HL-60/S4 treated with retinoic acid at 250 ng/mL for 4 days and 3 days (cell line): ENCODE measurements at regions not wholly inside any gene's neighbourhood (a gene's known extent, or its start where the extent isn't known, plus 50 kb on each side); places are given as distances from the start of the nearest gene placed in this dataset.

Experiments
- in situ Hi-C: fragments of 300-500 bp; cut with MboI; formaldehyde crosslinking; loops from 2 replicates; pipeline ENCODE4 v1.7.0; 2022; ENCODE audit warnings: low sequenced_read_pairs

DNA sequence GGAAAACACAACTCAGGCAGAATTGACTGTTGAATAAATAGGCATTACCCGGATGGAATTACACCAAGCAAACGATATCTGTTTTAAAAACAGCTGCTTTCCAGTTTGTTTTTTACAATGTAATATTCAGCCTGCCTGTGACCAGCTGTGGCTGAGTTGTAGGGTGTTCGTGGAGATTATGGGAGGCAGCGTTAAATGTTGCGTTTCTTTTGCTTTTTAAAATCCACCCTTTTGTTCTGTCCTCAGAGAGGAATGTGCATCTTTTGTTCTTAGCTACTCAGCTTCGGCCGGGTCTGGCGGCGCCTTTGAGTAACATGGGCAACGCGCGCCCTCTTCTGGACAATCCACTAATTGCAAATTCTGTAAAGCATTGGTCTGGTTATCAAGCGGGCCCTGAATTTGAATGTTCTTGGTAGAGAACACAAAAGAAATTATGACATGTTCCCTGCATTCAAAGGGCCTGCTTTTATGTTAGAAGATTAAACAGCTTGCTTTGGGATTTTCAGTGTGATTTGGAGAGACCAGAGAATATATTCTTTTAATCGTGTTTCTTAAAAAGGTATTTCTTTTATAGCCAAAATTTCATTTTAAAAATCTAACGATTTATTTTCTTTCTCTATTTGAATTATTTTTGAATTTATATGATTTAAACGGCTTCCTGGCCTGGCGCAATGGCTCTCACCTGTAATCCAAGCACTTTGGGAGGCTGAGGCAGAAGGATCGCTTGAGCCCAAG is 76.3 kb upstream of the TRIM2 start:
- in situ Hi-C loops, result loop anchor here (10.0 to 25.0 kb wide), 2 partner anchors 283 to 634 kb away; partner anchors contain the start of gene RNF175

DNA sequence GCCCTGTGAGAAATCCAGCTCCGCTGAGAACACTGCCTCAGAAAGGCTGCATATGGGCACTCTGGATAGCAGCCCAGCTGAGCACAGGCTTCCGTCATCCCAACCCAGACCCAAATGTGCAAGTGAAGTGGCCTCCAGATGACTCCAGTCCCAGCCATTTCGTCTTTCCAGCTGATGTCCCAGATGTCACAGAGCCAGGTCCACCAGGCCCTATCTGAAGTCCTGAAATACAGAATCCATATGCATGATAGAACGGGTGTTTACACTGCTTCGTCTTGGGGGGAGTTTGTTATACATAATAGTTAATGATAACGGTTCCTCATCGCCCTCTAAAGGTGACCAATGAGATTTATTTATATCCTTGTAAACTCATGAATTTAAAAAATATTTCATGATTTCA is 72.6 kb upstream of the TRIM2 start:
- in situ Hi-C loops, result loop anchor here (25.0 kb wide), 1 partner anchor 631 kb away; the partner anchor contains the start of gene RNF175

DNA sequence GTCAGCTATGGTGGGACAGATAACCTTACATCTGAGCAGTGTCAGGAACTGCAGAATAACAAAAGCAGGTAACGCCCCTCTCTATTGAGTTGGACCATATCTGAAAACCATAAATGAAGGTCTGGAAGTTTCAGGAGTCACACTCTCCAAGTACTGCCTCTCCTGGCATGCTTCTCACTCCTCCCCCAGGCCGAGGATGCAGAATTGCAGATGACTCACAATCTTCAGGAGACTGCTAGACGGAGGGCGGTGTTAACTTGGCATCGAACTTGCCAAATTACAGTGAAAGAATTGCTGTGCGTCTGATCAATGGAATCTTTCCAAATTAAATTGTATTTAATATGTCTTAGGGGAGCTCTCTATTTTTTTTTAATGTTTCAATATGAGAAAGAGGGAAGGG is 67.1 kb upstream of the TRIM2 start:
- in situ Hi-C loops, result loop anchor here (25.0 kb wide), 1 partner anchor 625 kb away; the partner anchor contains the start of gene RNF175

DNA sequence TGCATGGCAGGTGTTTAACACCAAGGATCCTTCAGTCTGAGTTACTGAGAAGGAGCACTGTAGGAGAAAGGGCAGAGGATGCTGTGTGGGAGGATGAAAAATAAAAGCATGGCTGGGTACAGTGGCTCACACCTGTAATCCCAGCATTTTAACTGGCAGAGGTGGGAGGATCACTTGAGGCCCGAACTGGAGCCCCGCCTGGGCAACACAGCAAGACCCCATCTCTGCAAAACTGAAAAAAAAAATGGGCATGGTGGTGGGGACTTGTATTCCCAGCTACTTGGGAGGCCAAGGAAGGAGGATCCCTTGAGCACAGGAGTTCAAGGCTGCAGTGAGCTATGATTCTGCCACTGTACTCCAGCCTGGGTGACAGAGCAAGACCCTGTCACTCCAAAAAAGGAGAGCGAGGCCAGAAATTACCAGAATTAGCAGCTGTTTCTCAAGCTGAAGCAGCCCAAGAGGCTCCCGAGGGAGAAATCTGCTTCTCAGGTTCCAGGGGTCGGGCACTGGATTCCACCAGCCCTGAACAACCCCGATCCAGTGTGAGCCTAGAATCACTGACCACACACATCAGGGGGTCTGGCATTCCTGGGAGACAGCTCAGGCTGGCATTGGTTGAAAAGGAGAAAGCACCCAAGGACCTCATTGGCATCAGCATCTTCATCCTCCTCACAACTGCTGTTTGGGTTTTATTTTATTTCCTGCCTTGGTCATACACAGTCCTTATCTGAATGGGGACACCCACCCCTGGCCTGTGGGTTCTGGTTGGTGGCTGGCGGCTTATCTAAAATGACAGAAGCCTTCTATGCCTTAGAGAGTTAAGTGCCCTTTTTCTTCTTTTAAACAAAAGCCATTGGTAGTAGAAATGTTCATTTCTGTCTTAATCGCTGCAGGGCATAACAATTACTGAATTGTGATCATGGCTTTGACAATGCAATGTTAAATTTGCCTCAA is 66.3 kb upstream of the TRIM2 start:
- in situ Hi-C loops, result loop anchor here (25.0 kb wide), 1 partner anchor 624 kb away; the partner anchor contains the start of gene RNF175

DNA sequence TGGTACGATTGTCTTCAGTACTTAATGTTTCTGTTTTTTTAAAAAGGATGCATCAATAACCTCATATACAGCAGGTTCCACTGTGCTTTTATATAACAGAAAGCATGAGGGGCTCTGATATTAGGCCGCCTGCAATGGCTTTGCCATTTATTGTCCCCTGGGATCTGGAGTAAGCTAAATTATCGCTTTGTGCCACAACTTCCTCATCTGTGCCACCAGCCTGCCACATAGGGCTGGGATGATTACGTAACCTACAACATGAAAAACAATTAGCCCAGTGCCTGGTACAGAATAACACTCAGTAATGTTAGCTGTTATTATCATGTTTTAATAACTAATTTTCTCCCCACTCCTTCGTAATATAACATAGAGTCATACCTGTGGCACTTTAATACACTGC is 65.5 kb upstream of the TRIM2 start:
- in situ Hi-C loops, result loop anchor here (25.0 kb wide), 1 partner anchor 624 kb away; the partner anchor contains the start of gene RNF175

DNA sequence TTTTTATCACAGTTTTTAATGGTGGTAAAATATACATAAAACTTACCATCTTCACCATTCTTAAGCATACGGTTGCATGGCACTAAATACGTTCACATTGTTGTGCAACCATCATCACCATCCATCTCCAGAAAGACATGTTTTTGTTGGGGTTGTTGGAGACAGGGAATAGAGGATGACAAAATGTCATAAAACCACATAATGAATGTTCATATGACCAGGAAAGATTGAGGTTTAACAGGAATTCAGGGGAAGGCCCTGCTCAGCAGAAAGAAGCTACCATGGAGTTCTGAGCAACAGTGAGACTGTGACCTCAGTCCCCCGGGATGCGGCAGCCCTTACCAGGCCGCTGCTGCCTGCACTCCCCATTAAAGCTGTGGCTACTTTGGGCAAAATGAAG is 63.9 kb upstream of the TRIM2 start:
- in situ Hi-C loops, result loop anchor here (10.0 to 25.0 kb wide), 2 partner anchors 445 to 622 kb away; partner anchors contain the start of gene RNF175

DNA sequence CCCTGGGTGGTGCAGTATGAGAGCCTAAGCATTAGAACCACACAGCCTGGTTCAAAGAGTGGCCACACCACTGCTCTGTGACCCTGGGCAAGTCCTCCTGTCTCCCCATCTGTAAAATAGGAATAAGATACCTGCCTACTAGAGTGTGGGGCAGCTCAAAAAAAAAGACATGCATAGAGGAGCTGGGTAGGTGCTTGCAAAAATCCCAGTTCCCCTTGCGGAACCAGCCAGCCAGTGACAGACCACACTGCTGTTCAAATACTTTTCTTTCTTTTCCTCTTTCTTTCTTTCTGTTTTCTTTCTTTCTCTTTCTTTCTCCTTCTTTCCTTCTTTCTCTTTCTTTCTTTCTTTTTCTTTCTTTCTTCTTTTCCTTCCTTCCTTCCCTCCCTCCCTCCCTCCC is 63.0 kb upstream of the TRIM2 start:
- in situ Hi-C loops, result loop anchor here (10.0 to 25.0 kb wide), 2 partner anchors 444 to 621 kb away; partner anchors contain the start of gene RNF175

DNA sequence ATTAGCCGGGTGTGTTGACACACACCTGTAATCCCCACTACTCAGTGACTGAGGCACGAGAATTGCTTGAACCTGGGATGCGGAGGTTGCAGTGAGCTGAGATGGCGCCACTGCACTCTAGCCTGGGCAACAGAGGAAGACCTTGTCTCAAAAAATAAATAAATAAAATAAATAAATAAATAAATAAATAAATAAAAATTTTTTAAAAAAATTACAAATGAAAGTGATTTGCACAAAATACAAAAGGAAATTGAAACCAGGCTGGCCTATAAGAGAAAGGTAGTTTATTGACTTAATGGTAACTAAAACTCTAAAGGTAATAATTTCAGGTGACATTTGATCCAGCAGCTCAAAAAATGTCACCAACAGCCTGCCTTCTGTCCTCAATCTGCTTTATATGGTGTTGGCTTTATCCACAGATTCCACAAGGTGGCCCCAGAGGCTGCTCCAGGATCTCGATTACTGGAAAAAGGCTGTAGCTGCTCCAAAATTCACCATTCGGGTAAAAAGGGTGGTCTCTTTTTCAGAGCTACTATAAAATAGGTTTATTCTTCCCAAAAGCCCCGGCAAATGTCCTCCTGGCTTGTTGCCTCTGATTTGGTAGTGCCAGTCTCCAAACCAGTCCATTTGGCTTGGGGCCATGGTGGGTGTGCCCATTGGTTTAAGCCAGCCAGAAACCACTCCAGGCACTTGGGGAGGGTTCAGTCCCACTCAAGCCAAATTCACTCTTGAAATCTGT is 61.4 kb upstream of the TRIM2 start:
- in situ Hi-C loops, result loop anchor here (10.0 to 25.0 kb wide), 2 partner anchors 442 to 619 kb away; partner anchors contain the start of gene RNF175

DNA sequence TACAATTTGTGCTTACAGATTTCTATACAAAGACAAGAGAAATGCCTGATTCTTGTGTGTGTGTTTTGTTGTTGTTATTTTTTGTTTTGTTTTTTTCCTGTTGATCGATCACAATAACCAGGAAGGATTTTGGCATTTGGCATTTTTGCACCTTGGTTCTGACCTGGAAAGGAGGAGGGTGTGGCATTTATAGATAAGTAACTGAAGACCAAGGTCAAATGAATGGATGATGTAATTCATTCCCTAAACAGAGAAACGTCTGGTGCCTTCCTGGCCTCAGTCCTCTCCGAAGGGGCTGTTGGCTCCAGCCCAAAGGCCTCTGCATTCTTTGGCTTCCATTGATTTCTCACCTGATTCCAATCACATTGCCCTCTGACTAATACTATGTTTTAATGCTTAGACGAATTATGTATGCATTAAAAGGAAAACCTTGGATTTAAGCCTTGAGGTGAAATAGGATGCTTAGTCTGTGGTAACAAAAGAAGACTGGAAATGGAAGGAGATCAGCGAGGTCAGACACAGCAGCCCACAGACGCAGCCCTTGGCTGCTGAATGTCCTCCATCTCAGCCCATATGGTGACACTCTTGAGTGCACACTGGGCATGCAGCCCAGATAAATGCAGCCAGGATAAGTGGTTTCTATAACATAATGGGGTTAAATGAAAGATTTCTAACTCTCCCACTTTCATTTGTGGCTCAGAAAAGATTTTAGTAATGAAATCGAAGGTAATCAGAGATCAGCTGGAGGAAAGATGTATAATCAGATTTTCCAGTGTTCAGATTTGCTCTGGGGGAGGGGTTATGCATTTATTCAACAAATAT is 60.5 kb upstream of the TRIM2 start:
- in situ Hi-C loops, result loop anchor here (10.0 to 25.0 kb wide), 2 partner anchors 441 to 619 kb away; partner anchors contain the start of gene RNF175

DNA sequence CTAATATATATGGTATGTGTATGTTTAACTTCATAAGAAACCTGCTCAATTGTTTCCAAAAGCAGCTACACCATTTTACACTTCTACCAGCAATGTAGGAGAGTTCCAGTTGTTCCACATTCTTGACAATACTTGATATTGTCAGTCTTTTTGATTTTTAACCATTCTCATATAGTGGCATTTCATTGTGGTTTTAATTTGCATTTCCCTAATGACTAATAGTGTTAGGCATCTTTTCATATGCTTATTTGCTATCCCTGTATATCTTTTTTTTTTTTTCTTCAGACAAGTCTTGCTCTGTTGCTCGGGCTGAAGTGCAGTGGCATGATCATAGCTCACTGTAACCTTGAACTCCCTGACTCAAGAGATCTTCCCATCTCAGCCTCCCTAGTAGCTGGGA is 58.2 kb upstream of the TRIM2 start:
- in situ Hi-C loops, result loop anchor here (10.0 to 25.0 kb wide), 2 partner anchors 439 to 616 kb away; partner anchors contain the start of gene RNF175

DNA sequence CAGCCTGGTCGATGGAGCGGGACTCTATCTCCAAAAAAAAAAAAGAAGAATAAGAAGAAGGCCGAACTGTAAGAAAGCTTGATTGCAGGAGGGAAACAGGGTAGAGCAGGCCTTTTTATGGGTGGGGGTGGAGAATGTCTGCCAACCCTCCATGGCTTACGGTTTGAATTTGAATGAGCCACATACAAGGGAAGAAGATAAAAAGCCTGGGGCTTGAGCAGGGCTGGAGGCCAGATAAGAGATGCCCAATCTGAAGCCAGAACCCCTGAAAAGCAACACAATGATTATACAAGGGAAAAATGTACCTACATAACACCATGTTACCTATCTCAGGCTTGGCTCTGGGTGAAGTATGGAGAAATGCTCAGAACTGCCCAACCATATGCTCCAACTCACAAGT is 57.3 kb upstream of the TRIM2 start:
- in situ Hi-C loops, result loop anchor here (10.0 to 25.0 kb wide), 2 partner anchors 438 to 615 kb away; partner anchors contain the start of gene RNF175

DNA sequence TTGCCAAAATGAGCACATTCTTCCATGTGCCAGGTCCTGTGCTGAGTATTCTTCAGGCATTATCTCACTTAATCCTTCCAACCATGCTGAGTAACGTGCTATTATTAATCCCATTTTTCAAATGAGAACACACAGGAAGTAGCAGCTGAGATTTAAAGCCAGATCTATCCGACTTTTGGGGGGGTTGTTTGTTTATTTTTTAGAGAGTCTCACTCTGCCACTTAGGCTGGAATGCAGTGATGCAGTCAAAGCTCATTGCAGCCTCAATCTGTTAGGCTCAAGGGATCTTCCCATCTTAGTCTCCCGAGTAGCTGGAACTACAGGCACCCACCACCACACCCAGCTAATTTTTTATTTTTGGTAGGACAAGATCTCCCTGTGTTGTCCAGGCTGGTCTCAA is 55.5 kb upstream of the TRIM2 start:
- in situ Hi-C loops, result loop anchor here (10.0 to 25.0 kb wide), 2 partner anchors 436 to 614 kb away; partner anchors contain the start of gene RNF175

DNA sequence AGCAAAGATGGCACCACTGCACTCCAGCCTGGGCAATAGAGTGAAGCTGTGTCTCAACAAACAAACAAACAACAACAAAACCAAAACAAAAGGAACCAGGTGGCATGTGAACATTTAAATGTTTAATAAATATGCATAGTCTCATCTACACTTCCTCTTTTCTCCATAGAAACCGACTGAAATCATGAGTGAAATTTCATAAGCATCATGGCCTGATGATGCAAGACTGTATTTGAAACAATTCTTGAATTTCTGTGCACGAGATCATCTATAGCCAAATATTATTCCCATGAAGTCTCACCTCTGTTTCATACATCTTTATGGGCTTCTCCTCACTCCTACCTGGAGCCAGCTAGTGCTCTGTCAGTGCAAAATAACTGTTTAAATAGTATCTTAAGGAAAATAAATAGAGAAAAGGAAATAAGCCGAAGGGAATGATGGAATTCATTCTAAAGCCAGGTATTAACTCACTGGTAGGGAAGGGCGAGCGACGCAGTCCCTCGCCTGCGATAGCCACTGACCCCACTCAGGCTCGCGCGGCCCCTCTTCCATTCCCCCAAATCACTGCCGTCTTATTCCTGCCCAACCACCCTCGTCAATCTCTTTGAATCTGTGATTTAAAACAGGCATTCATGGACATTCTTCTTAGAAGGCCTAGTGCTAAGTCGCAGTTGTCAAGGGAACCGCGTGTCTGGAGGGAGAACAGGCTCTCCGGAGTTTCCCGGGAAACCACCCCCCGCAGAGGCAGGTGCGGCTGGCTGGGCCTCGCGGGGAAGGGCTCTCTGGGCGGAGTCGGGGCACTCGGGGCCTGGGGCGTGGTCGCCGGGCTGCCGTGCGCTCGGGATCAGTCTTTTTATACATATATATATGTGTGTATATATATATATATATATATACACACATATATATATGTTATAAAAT is 52.4 kb upstream of the TRIM2 start:
- in situ Hi-C loops, result no loop called here

DNA sequence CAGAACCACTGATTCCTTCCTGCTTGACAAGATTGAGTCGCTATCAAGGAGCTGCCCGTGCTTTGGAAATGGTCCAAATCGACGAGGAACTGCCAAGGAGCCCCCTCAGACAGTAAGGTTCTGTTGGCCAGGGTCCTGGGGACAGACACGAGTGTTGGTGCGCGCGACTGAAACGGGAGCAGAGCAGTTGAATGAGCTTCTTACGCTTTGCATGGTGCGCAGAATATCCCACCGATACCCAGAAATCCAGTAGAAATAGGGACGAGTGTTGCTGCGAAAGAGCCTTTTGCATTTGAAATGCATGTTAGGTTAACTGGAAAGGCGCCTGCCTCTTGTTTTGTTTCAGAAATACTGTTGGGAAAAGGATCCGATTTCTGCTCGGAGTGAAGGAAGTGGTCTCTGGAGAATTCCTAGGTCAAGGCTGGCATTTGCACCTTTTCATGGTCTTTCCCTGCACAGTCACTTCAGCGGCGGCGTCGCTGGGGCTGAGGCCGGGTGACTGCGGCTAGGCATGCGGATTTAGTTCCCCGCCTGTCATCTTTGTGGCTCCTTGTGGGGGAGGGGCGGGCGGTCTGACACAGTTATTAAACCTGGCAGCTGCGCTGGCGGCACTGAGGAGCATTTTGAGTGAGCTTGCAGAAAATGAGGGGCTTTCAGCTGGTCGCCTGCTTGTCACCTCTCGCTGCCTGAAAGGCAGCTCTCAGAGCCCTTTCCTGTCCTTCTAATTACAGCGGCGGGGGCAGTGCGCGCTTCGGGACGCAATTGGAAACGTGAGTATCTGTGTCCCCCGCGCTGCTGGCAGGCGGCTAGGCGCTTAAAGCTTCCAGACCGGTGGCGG is 51.5 kb upstream of the TRIM2 start:
- in situ Hi-C loops, result no loop called here

DNA sequence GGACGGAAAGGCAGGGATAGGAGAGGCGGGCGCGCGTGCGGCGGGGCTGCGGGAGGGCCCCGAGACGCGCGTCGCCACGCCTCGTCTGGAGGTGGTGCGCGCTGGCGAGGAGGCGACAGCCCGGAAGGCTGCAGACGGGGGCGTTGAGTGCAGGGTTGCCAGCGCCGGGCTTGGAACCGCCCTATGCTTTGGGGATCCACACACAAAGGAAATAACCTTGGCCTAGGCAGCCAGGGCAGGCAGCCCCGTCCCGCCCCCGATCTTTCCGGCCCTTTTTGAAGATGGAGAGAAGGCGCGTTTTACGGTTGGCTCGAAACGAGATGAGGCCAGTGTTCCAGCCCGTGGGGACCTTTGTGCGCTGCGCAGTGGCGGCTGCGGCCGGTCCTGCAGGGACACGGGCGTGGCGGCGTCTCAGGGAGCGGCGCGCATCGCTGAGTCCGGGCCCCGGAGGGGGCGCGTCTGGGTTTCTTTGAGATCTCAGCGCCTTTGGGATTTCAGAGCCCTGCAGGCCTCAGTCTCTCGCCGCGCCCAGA is 50.8 kb upstream of the TRIM2 start:
- in situ Hi-C loops, result no loop called here

DNA sequence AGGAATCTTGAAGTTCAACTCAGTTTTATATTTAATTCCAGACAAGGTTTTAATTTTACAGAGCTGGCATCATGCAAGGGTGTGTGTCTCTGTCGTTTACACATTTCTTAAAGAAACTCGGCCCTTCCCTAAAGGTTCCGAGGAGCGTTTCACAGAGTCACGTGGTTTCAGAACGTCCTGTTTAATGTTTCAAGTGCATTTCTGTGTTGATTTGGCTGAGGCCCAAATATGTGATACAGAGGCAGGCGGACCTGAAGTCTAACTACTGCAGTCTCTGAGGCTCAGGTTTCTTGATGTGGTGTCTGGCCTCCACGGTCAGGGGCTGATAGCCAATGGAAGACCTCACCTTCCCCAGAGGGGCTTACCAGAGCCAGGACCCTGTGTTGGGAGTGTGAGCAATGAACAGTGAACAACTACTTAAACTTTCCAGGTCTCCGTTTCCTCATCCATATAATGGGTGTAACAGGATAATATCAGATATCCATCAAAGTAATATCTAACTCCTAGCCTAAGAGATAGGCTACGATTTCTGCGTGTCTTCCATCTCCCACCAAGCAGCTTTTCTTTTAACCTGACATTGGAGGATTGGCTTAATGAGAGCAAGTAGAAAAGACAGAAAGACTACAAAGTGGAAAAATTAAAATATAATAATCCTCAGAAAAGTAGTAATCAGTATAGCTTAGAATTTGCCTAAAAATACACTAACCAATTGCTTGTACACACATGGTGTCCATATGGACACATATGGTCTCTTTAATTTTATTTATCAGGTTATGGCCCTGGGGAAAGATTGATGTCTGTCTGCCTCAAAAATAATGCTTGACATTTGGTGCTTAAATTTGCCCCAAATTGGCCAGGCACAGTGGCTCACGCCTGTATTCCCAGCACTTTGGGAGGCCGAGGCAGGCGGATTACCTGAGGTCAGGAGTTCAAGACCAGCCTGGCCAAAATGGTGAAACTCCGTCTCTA is 50.0 kb upstream of the TRIM2 start:
- in situ Hi-C loops, result no loop called here
